ENCODE measurements at regions not wholly inside any gene's neighbourhood (a gene's known extent, or its start where the extent isn't known, plus 50 kb on each side); places are given as distances from the start of the nearest gene placed in this dataset.

- Histone ChIP-seq H3K4me2 (ENCODE audit: low read length) (no peak overlapping the region), H3K36me3 (ENCODE audit: control insufficient read depth in 1 of 2, insufficient read depth in 2 of 2, low read length in 2 of 2) (no peaks in the 10 kb centered on the region), H3K4me1 (ENCODE audit: control insufficient read depth in 1 of 2, insufficient read depth in 2 of 2, low read length in 2 of 2) (no peaks in the 10 kb centered on the region), H3K4me3 (replicated peaks in 1 of 2; ENCODE audit: low read depth in 1 of 2, low read length in 2 of 2) (no peak overlapping the region), H3K9me3 (ENCODE audit: control insufficient read depth in 1 of 2, insufficient read depth in 1 of 2, low read depth in 1 of 2, low read length in 2 of 2) (no peaks in the 10 kb centered on the region), H3K27ac (ENCODE audit: low read depth, low read length) (no peak overlapping the region), H3K9me2 (ENCODE audit: insufficient read depth) (no peaks in the 10 kb centered on the region), H4K20me1 (ENCODE audit: insufficient read depth) (no peaks in the 10 kb centered on the region), H3K27me3 (ENCODE audit: insufficient read depth, low read length) (no peaks in the 10 kb centered on the region), H3K79me2 (ENCODE audit: insufficient read depth, low read length) (no peaks in the 10 kb centered on the region), H3K9ac (ENCODE audit: low read length) (no peak overlapping the region), H2AFZ (ENCODE audit: low read depth, low read length, poor library complexity, severe bottlenecking) (no peak overlapping the region)
- ChIA-PET CTCF (no interaction called here), POLR2A (no interaction called here), RAD21 (ENCODE audit: low non-redundant PET in 1 of 2, low total read pairs in 2 of 2, uncharacterized antibody in 2 of 2, unreplicated experiment in 2 of 2) (no interaction called here)
- intact Hi-C loops (cut with micrococcal nuclease) = no loop called here
- ATAC-seq = no peak
- BruUV-seq (replicated peaks) = no TSS peak
- no peak for DNase-seq (ENCODE audit: low read depth, low spot score)
- TF ChIP-seq POLR2AphosphoS5 (IDR thresholded peaks at IDR 0.05; ENCODE audit: low read depth, low read length) (no peak), EZH2phosphoT487 (IDR thresholded peaks at IDR 0.05; ENCODE audit: borderline replicate concordance) (no peak), RAD21 (IDR thresholded peaks at IDR 0.05; ENCODE audit: low read depth) (no peak), REST (IDR thresholded peaks at IDR 0.05; ENCODE audit: low read depth) (no peak), YY1 (IDR thresholded peaks at IDR 0.05; ENCODE audit: extremely low read depth, insufficient replicate concordance, low read depth, low read length) (no peak), CEBPB (IDR thresholded peaks at IDR 0.05; ENCODE audit: low read depth) (no peak), ELF1 (IDR thresholded peaks at IDR 0.05; ENCODE audit: borderline replicate concordance, low read depth) (no peak)
Observed at GRCh38 chr4:171015441-171015840, 797.8 kb upstream of the GALNTL6 start.
